Lower leg skin (tissue), 3 donors: ENCODE measurements at regions not wholly inside any gene's neighbourhood (a gene's known extent, or its start where the extent isn't known, plus 50 kb on each side); places are given as distances from the start of the nearest gene placed in this dataset.

ENCODE experiments used
- CTCF ChIP-seq, 3 donors: fragments of 450-650 bp; IDR thresholded peaks; one replicate each; pipeline ENCODE4 v1.5.1; 2016; ENCODE audit warnings: antibody characterized with exemption in 3 of 3, mild to moderate bottlenecking in 3 of 3, moderate library complexity in 2 of 3
- POLR2A ChIP-seq, 2 donors: fragments of 450-650 bp; IDR thresholded peaks; one replicate each; pipeline ENCODE4 v1.6.1; 2016 to 2017; ENCODE audit warnings: antibody characterized with exemption in 2 of 2, mild to moderate bottlenecking in 1 of 2, moderate library complexity in 1 of 2

DNA sequence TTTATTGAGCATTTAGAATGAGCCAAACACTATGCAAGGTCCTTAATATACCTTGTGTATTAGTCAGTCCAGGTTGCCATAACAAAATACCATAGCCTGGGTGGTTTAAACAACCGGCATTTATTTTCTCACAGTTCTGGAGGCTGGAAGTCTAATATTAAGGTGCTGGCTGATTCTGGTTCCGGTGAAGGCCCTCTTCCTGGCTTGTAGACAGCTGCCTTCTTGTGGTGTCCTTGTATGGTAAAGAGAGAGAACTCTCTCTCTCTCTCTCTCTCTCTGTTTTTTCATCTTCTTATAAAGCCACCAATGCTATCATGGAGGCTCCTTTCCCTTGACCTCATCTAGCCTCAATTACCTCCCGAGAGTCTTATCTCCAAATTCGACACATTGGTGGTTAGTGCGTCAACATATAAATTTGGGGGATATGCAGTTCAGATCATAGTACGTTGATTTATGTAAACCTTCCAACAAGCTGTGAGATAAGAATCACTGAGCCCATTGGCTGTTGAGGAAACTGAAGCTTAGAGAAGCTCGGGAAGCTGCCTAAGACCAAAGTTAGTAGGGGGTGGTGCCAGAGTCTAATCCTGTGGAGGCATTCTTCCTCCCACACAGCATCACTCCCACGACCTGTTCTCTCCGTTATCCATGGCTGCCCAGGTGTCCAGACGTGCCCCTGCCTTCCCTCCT is 298.0 kb upstream of the PROK2 start:
- TF ChIP-seq CTCF (IDR thresholded peaks at IDR 0.05) (no peak), POLR2A (IDR thresholded peaks at IDR 0.05) (no peak)
